ENCODE measurements at regions not wholly inside any gene's neighbourhood (a gene's known extent, or its start where the extent isn't known, plus 50 kb on each side); places are given as distances from the start of the nearest gene placed in this dataset.
"Not testable (repeated sequence)": the region's sequence is repeated elsewhere in the genome, so short reads cannot be mapped to it uniquely, and the experiment has no call there.

GRCh38 chr7:153065051-153065450 lies 305.5 kb downstream of the ACTR3B start:
- no peak for TF ChIP-seq CTCF (conservative IDR thresholded peaks at IDR 0.05; ENCODE audit: low read depth, low read length)
- DNase-seq (ENCODE audit: low read depth), result no peak

GRCh38 chr7:153066711-153067110 lies 307.2 kb downstream of the ACTR3B start:
- no peak for DNase-seq (ENCODE audit: low read depth)
- H3K4me3 ChIP-seq (ENCODE audit: low read depth, low read length), result no peak overlapping the region
- TF ChIP-seq CTCF (conservative IDR thresholded peaks at IDR 0.05; ENCODE audit: low read depth, low read length), result no peak

More at GRCh38 chr7:153065051-153065450, 305.5 kb downstream of the ACTR3B start:
- no peak overlapping the region for H3K4me3 ChIP-seq (ENCODE audit: low read depth, low read length)

GRCh38 chr7:153070141-153070540 lies 310.6 kb downstream of the ACTR3B start:
- DNase-seq (ENCODE audit: low read depth), result no peak
- no peak for TF ChIP-seq CTCF (conservative IDR thresholded peaks at IDR 0.05; ENCODE audit: low read depth, low read length)
- no peak overlapping the region for H3K4me3 ChIP-seq (ENCODE audit: low read depth, low read length)

GRCh38 chr7:153072806-153073205 lies 313.3 kb downstream of the ACTR3B start:
- TF ChIP-seq CTCF (conservative IDR thresholded peaks at IDR 0.05; ENCODE audit: low read depth, low read length), result no peak
- no peak overlapping the region for H3K4me3 ChIP-seq (ENCODE audit: low read depth, low read length)
- DNase-seq (ENCODE audit: low read depth), result no peak

- H3K4me3 ChIP-seq (ENCODE audit: low read depth, low read length); DNase-seq (ENCODE audit: low read depth): not testable (repeated sequence)
Measured at GRCh38 chr7:153076289-153076688, 316.7 kb downstream of the ACTR3B start.

GRCh38 chr7:153081496-153081895 lies 321.9 kb downstream of the ACTR3B start:
- H3K4me3 ChIP-seq (ENCODE audit: low read depth, low read length), result no peak overlapping the region
- no peak for TF ChIP-seq CTCF (conservative IDR thresholded peaks at IDR 0.05; ENCODE audit: low read depth, low read length)

GRCh38 chr7:153084278-153084677 lies 324.7 kb downstream of the ACTR3B start:
- no peak for DNase-seq (ENCODE audit: low read depth)
- no peak overlapping the region for H3K4me3 ChIP-seq (ENCODE audit: low read depth, low read length)
- TF ChIP-seq CTCF (conservative IDR thresholded peaks at IDR 0.05; ENCODE audit: low read depth, low read length), result no peak

More at GRCh38 chr7:153081496-153081895, 321.9 kb downstream of the ACTR3B start:
- no peak for DNase-seq (ENCODE audit: low read depth)

GRCh38 chr7:153087498-153087897 lies 327.9 kb downstream of the ACTR3B start:
- H3K4me3 ChIP-seq (ENCODE audit: low read depth, low read length), result no peak overlapping the region
- no peak for TF ChIP-seq CTCF (conservative IDR thresholded peaks at IDR 0.05; ENCODE audit: low read depth, low read length)
- DNase-seq (ENCODE audit: low read depth), result no peak
